NOMO-1 treated with dmso at 0.1 percent for 144 hours (cell line): ENCODE measurements at regions not wholly inside any gene's neighbourhood (a gene's known extent, or its start where the extent isn't known, plus 50 kb on each side); places are given as distances from the start of the nearest gene placed in this dataset.
"Not testable (repeated sequence)": the region's sequence is repeated elsewhere in the genome, so short reads cannot be mapped to it uniquely, and the experiment has no call there.

Source experiments
- DNase-seq: peaks from one replicate; lab custom pipeline; 2025; ENCODE audit not compliant: unreplicated experiment; lab: John Stamatoyannopoulos, UW

GRCh38 chr3:36175916-36176461 lies 204.3 kb upstream of the STAC start:
- DNase-seq: no peak

DNA sequence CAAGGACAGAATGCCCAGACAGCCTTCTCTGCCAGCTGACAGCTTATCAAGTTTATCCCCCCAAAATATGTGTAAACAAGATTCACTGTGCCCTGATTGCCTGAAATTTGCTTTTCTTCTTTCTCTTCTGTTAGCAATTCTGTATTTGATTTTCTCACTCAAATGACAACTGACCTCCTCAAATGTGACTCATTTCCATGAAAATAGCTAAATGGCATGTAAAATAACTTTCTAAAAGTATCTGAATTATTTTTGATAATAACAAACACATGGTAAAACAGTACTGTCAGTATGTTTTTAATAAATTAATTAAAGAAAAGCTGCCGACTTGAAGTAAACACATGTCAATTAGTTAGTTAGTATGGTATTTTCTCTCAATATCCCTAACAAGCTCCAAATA lies 202.3 kb upstream of the STAC start:
- DNase-seq: no peak

GRCh38 chr3:36182024-36182423 lies 198.3 kb upstream of the STAC start:
- DNase-seq: no peak

DNA sequence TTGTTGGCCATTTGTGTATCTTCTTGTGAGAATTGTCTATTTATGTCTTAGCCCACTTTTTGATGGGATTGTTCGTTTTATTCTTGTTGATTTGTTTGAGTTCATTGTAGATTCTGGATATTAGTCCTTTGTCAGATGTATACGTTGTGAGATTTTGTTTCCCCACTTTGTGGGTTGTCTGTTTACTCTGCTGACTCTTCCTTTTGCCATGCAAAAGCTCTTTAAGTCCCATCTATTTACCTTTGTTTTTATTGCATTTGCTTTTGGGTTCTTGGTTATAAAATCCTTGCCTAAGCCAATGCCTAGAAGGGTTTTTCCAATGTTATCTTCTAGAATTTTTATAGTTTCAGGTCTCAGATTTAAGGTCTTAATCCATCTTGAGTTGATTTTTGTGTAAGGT lies 193.1 kb upstream of the STAC start:
- DNase-seq: not testable (repeated sequence)

DNA sequence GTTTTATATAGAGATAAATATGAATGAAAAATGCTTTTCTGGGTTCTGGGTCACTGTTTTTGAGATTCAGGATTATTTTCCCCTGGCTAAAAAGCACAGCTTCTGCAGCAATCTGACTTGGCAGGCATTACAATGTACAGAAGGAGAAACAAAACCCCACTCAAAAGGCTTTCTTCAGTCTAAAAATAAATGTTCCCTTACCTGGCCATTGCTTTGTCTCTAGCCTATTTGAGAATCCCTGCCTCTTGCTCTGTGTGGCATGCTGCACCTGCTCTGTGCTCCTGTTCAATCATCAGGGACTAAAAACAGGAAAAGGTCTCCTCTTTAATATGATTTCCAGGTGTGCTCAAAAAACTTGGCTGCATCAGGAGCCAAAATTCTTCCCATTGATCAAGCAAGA lies 187.4 kb upstream of the STAC start:
- no peak for DNase-seq

- DNase-seq: no peak
These were observed 186.9 kb upstream of the STAC start for GRCh38 chr3:36193448-36193847.

DNA sequence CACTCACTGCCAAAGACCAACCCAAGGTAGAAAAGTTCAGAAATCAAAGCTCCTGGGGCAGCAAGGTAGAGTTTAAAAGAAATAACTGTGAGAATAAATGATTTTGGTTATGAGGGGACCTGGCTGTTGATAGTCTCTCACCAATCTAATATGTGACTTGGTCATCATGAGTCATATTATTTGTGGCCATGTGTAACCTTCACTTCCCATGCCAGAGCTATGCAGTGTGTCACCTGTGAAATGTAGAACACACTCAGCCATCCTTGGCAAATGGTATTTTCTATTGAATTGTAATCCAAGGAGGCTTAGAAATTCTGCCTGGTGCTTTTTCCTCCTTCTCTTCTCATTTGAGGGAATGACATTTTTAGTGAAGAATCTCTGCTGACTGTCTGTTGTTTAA lies 184.2 kb upstream of the STAC start:
- no peak for DNase-seq

- no peak for DNase-seq
These were observed 183.2 kb upstream of the STAC start for GRCh38 chr3:36197151-36197550.

DNA sequence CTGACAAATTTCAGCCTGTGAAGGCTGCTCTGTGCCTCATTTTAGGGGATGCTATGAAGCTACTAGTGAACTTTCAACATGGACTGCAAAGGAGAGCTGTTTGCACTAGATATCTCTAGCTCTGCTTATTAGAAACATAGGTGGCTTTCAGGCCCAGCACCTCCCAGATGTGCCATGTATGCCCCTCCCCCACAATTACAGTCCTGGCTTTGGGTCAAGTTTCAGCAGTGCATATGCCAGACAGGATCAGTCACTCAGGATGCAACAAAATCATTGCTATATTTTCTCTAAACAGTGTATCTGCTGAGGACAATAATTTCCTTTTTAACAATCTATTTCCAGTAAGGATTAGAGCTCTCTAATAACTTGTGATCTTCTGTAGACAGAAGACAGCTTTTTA lies 178.8 kb upstream of the STAC start:
- no peak for DNase-seq

GRCh38 chr3:36206956-36207580 lies 173.2 kb upstream of the STAC start:
- DNase-seq: no peak

DNA sequence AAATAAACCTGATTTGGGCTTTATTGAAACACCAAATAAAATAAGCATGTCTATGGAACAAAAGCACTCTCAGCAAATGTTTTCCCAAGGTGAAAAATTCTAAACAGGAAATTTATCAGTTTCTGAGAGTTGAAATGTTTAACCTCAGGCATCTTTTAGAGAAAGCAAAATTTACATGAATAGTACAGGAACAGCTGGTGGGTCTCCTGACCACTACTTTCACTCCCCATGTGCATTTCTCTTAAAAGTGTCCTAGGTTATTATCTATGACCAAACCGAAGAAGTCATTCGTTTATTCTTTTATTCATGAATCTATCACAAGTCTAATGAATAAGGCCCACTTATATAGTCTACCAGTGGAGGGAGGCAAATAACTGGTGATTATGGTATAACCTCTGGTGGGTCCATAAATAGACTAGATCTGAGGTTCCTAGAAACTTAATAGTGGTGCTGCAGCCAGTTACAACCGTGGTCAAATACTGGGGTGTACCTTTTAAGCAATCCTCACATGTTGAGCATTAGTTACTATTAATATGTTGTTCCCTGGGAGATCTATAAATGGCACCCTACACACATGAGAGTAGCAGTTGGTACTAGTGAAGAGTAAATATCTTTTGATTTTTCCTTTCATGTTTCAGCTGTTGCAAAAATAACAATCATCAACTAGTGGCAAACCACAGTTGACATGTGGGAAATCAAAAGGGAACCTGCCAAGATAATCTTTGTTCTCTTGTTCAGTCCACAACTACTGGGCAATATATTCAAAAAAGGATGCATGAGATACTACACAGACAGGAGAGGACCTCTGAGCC lies 169.3 kb upstream of the STAC start:
- no peak for DNase-seq

DNA sequence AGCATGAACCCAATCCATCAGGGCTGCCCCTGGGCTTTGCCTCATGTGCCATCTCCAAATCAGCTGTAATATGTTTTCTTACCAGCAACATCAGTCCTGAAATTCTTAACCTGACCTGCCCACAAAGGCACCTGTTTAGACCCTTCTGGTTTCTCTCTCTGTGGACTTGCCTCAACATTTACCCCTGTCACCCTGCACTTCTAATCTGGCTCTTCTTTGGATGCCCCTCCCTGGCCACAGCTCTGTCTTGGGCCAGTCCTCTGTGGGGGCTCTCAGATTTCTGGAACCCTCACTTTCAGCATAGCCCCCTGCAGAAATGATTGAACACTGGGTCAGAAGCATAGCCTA lies 168.7 kb upstream of the STAC start:
- DNase-seq: no peak

- no peak for DNase-seq
These were observed 168.1 kb upstream of the STAC start for GRCh38 chr3:36212251-36212650.

DNA sequence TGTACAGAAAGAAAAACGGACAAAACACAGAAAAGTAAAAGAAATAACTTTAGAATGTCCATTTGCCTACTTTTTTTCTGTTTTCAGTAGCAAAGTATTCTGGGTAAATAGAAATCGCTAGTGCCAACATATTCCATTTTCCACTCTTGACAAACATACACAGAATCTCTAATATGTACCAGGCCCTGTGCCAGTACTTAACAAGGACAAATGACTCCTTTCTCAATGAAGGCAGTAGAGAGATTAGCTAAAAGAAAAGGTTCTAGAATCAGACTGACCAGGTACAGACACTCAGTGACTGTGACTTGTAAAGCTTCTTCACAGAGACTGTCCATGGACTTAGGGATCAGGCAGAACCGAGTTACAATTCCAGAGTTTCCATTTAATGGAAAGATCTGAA lies 165.8 kb upstream of the STAC start:
- no peak for DNase-seq

DNA sequence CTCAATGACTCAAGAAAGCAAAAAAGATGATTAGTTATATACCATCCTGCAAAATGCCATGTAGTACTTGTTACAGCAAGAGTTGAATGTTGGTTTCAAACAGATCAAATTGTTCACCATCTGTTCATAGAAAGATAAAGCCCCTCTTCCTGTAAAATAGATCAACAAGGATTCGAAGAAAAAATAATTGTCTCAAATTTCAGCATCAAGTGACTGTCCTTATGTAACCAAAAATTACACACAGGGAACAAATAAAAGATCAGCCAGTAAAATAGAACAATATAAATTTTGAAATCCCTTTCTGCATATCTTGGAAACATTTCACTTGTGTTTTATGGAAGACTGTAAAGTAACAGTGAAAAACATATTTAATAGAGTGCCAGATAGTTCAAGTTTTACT lies 165.1 kb upstream of the STAC start:
- no peak for DNase-seq

DNA sequence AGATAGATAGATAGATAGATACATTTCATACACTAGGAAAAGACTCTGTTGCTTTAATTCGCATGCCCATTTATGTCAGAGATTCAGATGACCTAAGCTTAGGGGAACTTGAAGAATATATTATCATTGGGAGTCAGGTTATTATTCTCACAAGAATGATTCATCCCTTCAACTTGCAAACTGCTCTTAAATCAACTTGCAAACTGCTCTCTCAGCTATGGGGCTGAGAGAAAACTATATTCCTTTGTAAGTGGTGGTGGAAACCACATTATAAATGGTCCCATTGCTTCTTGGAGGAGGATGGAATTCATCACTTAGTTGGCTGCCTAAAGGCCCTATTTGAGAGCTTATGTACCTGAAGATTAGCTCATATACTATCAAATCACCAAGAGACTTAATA lies 160.9 kb upstream of the STAC start:
- DNase-seq: no peak

DNA sequence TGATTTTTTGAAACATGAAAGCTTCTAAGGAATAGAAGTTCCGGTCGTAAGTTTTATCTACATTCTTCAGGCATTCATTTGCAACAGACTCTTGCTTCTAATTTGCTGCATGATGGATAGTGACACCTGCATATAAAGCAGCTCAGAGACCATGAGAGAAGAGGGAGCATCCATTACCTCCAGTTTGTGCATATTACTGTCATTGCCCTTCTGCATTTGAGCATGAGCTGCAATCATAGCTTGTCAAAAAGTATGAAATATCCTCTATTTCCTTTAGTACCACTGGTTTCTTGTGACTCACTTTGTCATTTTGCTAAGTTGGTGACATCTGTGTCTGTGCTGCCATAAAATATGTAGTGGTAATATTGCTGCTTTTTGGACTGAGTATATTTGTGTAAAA lies 160.1 kb upstream of the STAC start:
- DNase-seq: no peak

GRCh38 chr3:36221975-36222374 lies 158.3 kb upstream of the STAC start:
- DNase-seq: no peak

GRCh38 chr3:36227980-36228379 lies 152.3 kb upstream of the STAC start:
- no peak for DNase-seq

GRCh38 chr3:36229496-36229895 lies 150.8 kb upstream of the STAC start:
- no peak for DNase-seq

GRCh38 chr3:36232797-36233489 lies 147.4 kb upstream of the STAC start:
- DNase-seq: no peak

DNA sequence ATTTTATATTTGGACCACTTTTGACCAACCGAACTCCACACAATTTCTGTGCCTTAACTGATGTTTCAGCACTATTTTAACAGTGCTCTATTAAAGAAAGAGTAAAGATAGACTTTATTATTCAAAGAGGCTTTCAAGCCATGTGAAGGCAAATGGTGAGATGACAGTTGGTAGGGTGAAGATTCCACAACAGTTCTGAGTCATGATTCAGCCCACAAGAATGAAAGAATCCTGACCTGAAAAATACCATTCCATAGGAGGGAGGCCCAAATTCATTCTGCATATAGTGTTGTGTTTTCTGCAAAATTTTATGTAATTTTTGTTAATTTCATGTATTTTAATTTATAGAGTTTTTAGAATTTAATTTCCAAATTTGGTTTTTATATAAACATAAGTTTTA lies 135.6 kb upstream of the STAC start:
- DNase-seq: no peak
